IMR-90 (cell line): ENCODE measurements at regions not wholly inside any gene's neighbourhood (a gene's known extent, or its start where the extent isn't known, plus 50 kb on each side); places are given as distances from the start of the nearest gene placed in this dataset.

ENCODE experiments used
- ATAC-seq: fragments of 200-7000 bp; cut with Tn5 transposase; 2 replicates; pipeline ENCODE4 v1.9.1; 2020; ENCODE audit warnings: low read depth, mild to moderate bottlenecking, moderate library complexity
- BruUV-seq: library from RNA; stranded (reverse); fragments of 400-500 nt; replicated peaks from 2 replicates; lab custom pipeline; 2021; lab: Mats Ljungman, UMichigan
- CTCF ChIA-PET: fragments of 300-600 bp; formaldehyde crosslinking; extraction: SDS; loops from one replicate; lab custom pipeline; 2021; ENCODE audit warnings: antibody characterized with exemption; lab: Yijun Ruan, JAX
- POLR2A ChIA-PET: fragments of 300-600 bp; sonication (Branson Sonifier 250); formaldehyde crosslinking; loops from one replicate; lab custom pipeline; 2022; ENCODE audit warnings: antibody characterized with exemption; ENCODE audit not compliant: unreplicated experiment; lab: Charles Lee
- DNase-seq: peaks from one replicate; pipeline ENCODE4 v3.0.0; 2013
- H2AFZ ChIP-seq: replicated peaks from 2 replicates; pipeline ENCODE3; 2013; ENCODE audit warnings: low read length, mild to moderate bottlenecking; ENCODE audit not compliant: poor library complexity
- H2AK5ac ChIP-seq: 2 replicates; pipeline ENCODE4 v1.6.1; 2013; ENCODE audit warnings: low read depth, low read length, inconsistent platforms
- H2AK9ac ChIP-seq: replicated peaks from 2 replicates; pipeline ENCODE3; 2013; ENCODE audit warnings: mild to moderate bottlenecking, low read depth, low read length, moderate library complexity; ENCODE audit not compliant: poor library complexity
- H2BK120ac ChIP-seq: 2 replicates; pipeline ENCODE4 v1.6.1; 2013; ENCODE audit warnings: low read depth, low read length, inconsistent platforms
- H2BK15ac ChIP-seq: 3 replicates; pipeline ENCODE4 v1.6.1; 2013; ENCODE audit warnings: low read depth, low read length, inconsistent platforms
- H2BK20ac ChIP-seq: 2 replicates; pipeline ENCODE4 v1.6.1; 2013; ENCODE audit warnings: low read depth, mild to moderate bottlenecking, inconsistent platforms, low read length, moderate library complexity
- H2BK5ac ChIP-seq: 2 replicates; pipeline ENCODE4 v1.6.1; 2013; ENCODE audit warnings: mild to moderate bottlenecking, low read depth, low read length, inconsistent platforms; ENCODE audit not compliant: poor library complexity, severe bottlenecking
- H3K14ac ChIP-seq: replicated peaks from 2 replicates; pipeline ENCODE4 v1.6.1; 2013; ENCODE audit warnings: low read depth, low read length, inconsistent platforms
- H3K18ac ChIP-seq: 2 replicates; pipeline ENCODE4 v1.6.1; 2013; ENCODE audit warnings: low read depth, low read length, control low read depth
- H3K23ac ChIP-seq: 2 replicates; pipeline ENCODE4 v1.6.1; 2013; ENCODE audit warnings: low read depth, low read length, inconsistent platforms
- H3K27ac ChIP-seq: 2 replicates; pipeline ENCODE4 v1.5.1; 2013; ENCODE audit warnings: mild to moderate bottlenecking, control low read depth, low read length; ENCODE audit not compliant: insufficient read depth
- H3K27me3 ChIP-seq: 2 replicates; pipeline ENCODE4 v1.6.1; 2013; ENCODE audit warnings: low read length; ENCODE audit not compliant: control insufficient read depth, insufficient read depth
- H3K36me3 ChIP-seq: 2 replicates; pipeline ENCODE4 v1.6.1; 2013; ENCODE audit warnings: low read length, mixed read lengths; ENCODE audit not compliant: control insufficient read depth, insufficient read depth
- H3K4ac ChIP-seq: 2 replicates; pipeline ENCODE4 v1.6.1; 2013; ENCODE audit warnings: low read depth, low read length, inconsistent platforms
- H3K4me1 ChIP-seq: 2 replicates; pipeline ENCODE4 v1.6.1; 2013; ENCODE audit warnings: low read length, mixed read lengths; ENCODE audit not compliant: control insufficient read depth, insufficient read depth
- H3K4me2 ChIP-seq: 2 replicates; pipeline ENCODE4 v1.6.1; 2013; ENCODE audit warnings: low read depth, mild to moderate bottlenecking, control low read depth, low read length, moderate library complexity
- H3K4me3 ChIP-seq: 2 replicates; pipeline ENCODE4 v1.5.1; 2013; ENCODE audit warnings: low read depth, mild to moderate bottlenecking, control low read depth, low read length, moderate library complexity; ENCODE audit not compliant: insufficient read depth
- H3K56ac ChIP-seq: 2 replicates; pipeline ENCODE4 v1.6.1; 2013; ENCODE audit warnings: low read length, inconsistent platforms; ENCODE audit not compliant: insufficient read depth; ENCODE audit errors: extremely low read depth
- H3K79me1 ChIP-seq, 2 experiments: 2 replicates each; pipeline ENCODE4 v1.6.1; 2013; ENCODE audit warnings: low read length in 2 of 2, inconsistent platforms in 1 of 2, low read depth in 1 of 2
- H3K9ac ChIP-seq: 2 replicates; pipeline ENCODE4 v1.6.1; 2013; ENCODE audit warnings: low read depth, low read length, control low read depth
- H3K9me1 ChIP-seq: 2 replicates; pipeline ENCODE4 v1.6.1; 2013; ENCODE audit warnings: low read length, inconsistent platforms; ENCODE audit not compliant: insufficient read depth
- H3K9me3 ChIP-seq: 2 replicates; pipeline ENCODE4 v1.6.1; 2013; ENCODE audit warnings: low read length; ENCODE audit not compliant: control insufficient read depth, insufficient read depth
- H4K20me1 ChIP-seq: 2 replicates; pipeline ENCODE4 v1.6.1; 2013; ENCODE audit warnings: low read length, inconsistent platforms; ENCODE audit not compliant: insufficient read depth
- H4K5ac ChIP-seq: 2 replicates; pipeline ENCODE4 v1.6.1; 2013; ENCODE audit warnings: mild to moderate bottlenecking, low read depth, low read length, control low read depth
- H4K8ac ChIP-seq, 2 experiments: 2 replicates each; pipeline ENCODE4 v1.6.1; 2013; ENCODE audit warnings: low read depth in 2 of 2, low read length in 2 of 2, control low read depth in 1 of 2, inconsistent platforms in 1 of 2
- H4K91ac ChIP-seq: 2 replicates; pipeline ENCODE4 v1.6.1; 2013; ENCODE audit warnings: low read depth, low read length, inconsistent platforms; ENCODE audit not compliant: insufficient read depth
- BHLHE40 ChIP-seq: fragments of 150-350 bp; IDR thresholded peaks from 2 replicates; pipeline ENCODE4 v1.6.1; 2016; ENCODE audit warnings: mild to moderate bottlenecking, low read depth, low read length
- CEBPB ChIP-seq: IDR thresholded peaks from 2 replicates; pipeline ENCODE4 v1.6.1; 2012; ENCODE audit warnings: low read depth, low read length, improper control_type of control experiment
- CHD1 ChIP-seq: IDR thresholded peaks from 2 replicates; pipeline ENCODE4 v1.6.1; 2012; ENCODE audit warnings: low read depth, low read length, improper control_type of control experiment
- CTCF ChIP-seq: conservative IDR thresholded peaks from 2 replicates; pipeline ENCODE4 v1.5.1; 2012; ENCODE audit warnings: mild to moderate bottlenecking, low read depth, low read length, improper control_type of control experiment
- ELK1 ChIP-seq: fragments of 150-350 bp; IDR thresholded peaks from 2 replicates; pipeline ENCODE4 v1.6.1; 2016; ENCODE audit warnings: low read depth, mild to moderate bottlenecking, low read length, moderate library complexity, borderline replicate concordance
- FOS ChIP-seq: fragments of 150-350 bp; IDR thresholded peaks from 2 replicates; pipeline ENCODE4 v1.6.1; 2016; ENCODE audit warnings: low read depth, low read length
- MAFK ChIP-seq: IDR thresholded peaks from 2 replicates; pipeline ENCODE4 v1.6.1; 2012; ENCODE audit warnings: low read depth, low read length, improper control_type of control experiment
- MAZ ChIP-seq: IDR thresholded peaks from 2 replicates; pipeline ENCODE4 v1.6.1; 2012; ENCODE audit warnings: low read depth, mild to moderate bottlenecking, low read length, improper control_type of control experiment, moderate library complexity, borderline replicate concordance
- MXI1 ChIP-seq: IDR thresholded peaks from 2 replicates; pipeline ENCODE4 v1.6.1; 2012; ENCODE audit warnings: low read depth, mild to moderate bottlenecking, low read length, moderate library complexity, borderline replicate concordance
- NFE2L2 ChIP-seq: fragments of 150-350 bp; IDR thresholded peaks from 2 replicates; pipeline ENCODE4 v1.6.1; 2016; ENCODE audit warnings: low read depth, mild to moderate bottlenecking, low read length
- POLR2A ChIP-seq: IDR thresholded peaks from 2 replicates; pipeline ENCODE4 v1.6.1; 2012; ENCODE audit warnings: mild to moderate bottlenecking, low read depth, low read length
- RAD21 ChIP-seq: IDR thresholded peaks from 2 replicates; pipeline ENCODE4 v1.6.1; 2012; ENCODE audit warnings: low read length, improper control_type of control experiment
- RCOR1 ChIP-seq: IDR thresholded peaks from 2 replicates; pipeline ENCODE4 v1.6.1; 2012; ENCODE audit warnings: mild to moderate bottlenecking, low read length, improper control_type of control experiment; ENCODE audit not compliant: insufficient replicate concordance
- RFX5 ChIP-seq: IDR thresholded peaks from 2 replicates; pipeline ENCODE4 v1.8.0; 2012; ENCODE audit warnings: low read depth, mild to moderate bottlenecking, low read length, moderate library complexity
- SMC3 ChIP-seq: fragments of 150-350 bp; IDR thresholded peaks from 2 replicates; pipeline ENCODE4 v1.6.1; 2016; ENCODE audit warnings: low read depth, mild to moderate bottlenecking, antibody characterized with exemption, low read length, moderate library complexity
- USF2 ChIP-seq: fragments of 150-350 bp; IDR thresholded peaks from 2 replicates; pipeline ENCODE4 v1.6.1; 2017; ENCODE audit warnings: mild to moderate bottlenecking, antibody characterized with exemption, low read length, low read depth
- whole genome bisulfite sequencing, 2 experiments: methylation state at CpG; one replicate each; pipeline versions ENCODE4 v1.1.5 to v1.1.7; 2013; ENCODE audit warnings: missing lambda C conversion rate in 2 of 2; ENCODE audit not compliant: insufficient read length in 1 of 2; ENCODE audit errors: extremely low coverage in 2 of 2; 5-methylcytosine and 5-hydroxymethylcytosine counted together
- dilution Hi-C: fragments of 300-500 bp; cut with HindIII; formaldehyde crosslinking; loops from one replicate; pipeline ENCODE4 v1.14.3; 2018; ENCODE audit warnings: low sequenced_read_pairs; ENCODE audit not compliant: unreplicated experiment
- in situ Hi-C: fragments of 300-500 bp; cut with MboI; formaldehyde crosslinking; loops from 3 replicates; pipeline ENCODE4 v1.14.3; 2019; ENCODE audit warnings: low sequenced_read_pairs, inconsistent platforms, mixed read lengths
- intact Hi-C: fragments of 100-400 bp; cut with micrococcal nuclease; formaldehyde crosslinking; loops from 2 replicates; pipeline ENCODE4 v1.10.0; 2022

GRCh38 chr3:67906261-67906660 lies 251.8 kb upstream of the SUCLG2 start:
- in situ Hi-C loops = no loop called here
- H2AK5ac ChIP-seq = no peak overlapping the region
- intact Hi-C loops = no loop called here
- ATAC-seq (no peak), DNase-seq (no peak)
- H2BK5ac ChIP-seq = no peak overlapping the region
- no peak overlapping the region for H3K23ac ChIP-seq
- H3K9me1 ChIP-seq = no peaks in the 10 kb centered on the region
- H3K18ac ChIP-seq = no peak overlapping the region
- no peak overlapping the region for H3K4me2 ChIP-seq
- no peak overlapping the region for H2BK120ac ChIP-seq
- H3K27me3 ChIP-seq = no peaks in the 10 kb centered on the region
- no peak overlapping the region for H2AFZ ChIP-seq
- BruUV-seq = no TSS peak
- H3K79me1 ChIP-seq = no peaks in the 10 kb centered on the region
- no peak for TF ChIP-seq RAD21
- no peak for TF ChIP-seq CEBPB
- TF ChIP-seq FOS = no peak
- no peak for TF ChIP-seq POLR2A
- TF ChIP-seq ELK1 = no peak
- TF ChIP-seq RFX5 = no peak
- no peak for TF ChIP-seq CHD1
- TF ChIP-seq USF2 = no peak
- TF ChIP-seq MAZ = no peak
- no peak for TF ChIP-seq MAFK
- TF ChIP-seq CTCF = no peak
- no peak for TF ChIP-seq MXI1
- TF ChIP-seq NFE2L2 = no peak
- no peak for TF ChIP-seq RCOR1
- no peak for TF ChIP-seq SMC3
- TF ChIP-seq BHLHE40 = no peak
- no peak overlapping the region for H2AK9ac ChIP-seq
- no CpG with 5 or more reads among the region's 4 CpGs for WGBS, 2 experiments
- no peak overlapping the region for H4K91ac ChIP-seq
- no peak overlapping the region for H3K14ac ChIP-seq
- no peak overlapping the region for H4K8ac ChIP-seq
- no peaks in the 10 kb centered on the region for H3K4me1 ChIP-seq
- no peak overlapping the region for H3K9ac ChIP-seq
- H3K36me3 ChIP-seq = no peaks in the 10 kb centered on the region
- H3K4me3 ChIP-seq = no peak overlapping the region
- dilution Hi-C loops = no loop called here
- no peak overlapping the region for H4K5ac ChIP-seq
- CTCF ChIA-PET = interaction anchor here (0.6 kb wide), 1 partner anchor 321 kb away, joined by 10 read pairs; no protein-coding TSS in a partner anchor
- no peak overlapping the region for H2BK20ac ChIP-seq
- POLR2A ChIA-PET = no interaction called here
- H4K20me1 ChIP-seq = no peaks in the 10 kb centered on the region
- no peak overlapping the region for H2BK15ac ChIP-seq
- no peaks in the 10 kb centered on the region; the same call in none of the 2 replicates for H3K9me3 ChIP-seq
- no peak overlapping the region for H3K27ac ChIP-seq
- H3K4ac ChIP-seq = no peak overlapping the region
- no peak overlapping the region for H3K56ac ChIP-seq
